Epidermal melanocyte (primary cell): ENCODE measurements at regions not wholly inside any gene's neighbourhood (a gene's known extent, or its start where the extent isn't known, plus 50 kb on each side); places are given as distances from the start of the nearest gene placed in this dataset.

Source experiments
- DNase-seq: peaks from one replicate; pipeline ENCODE4 v3.0.0; 2011; ENCODE audit warnings: low spot score; ENCODE audit not compliant: insufficient read length

DNA sequence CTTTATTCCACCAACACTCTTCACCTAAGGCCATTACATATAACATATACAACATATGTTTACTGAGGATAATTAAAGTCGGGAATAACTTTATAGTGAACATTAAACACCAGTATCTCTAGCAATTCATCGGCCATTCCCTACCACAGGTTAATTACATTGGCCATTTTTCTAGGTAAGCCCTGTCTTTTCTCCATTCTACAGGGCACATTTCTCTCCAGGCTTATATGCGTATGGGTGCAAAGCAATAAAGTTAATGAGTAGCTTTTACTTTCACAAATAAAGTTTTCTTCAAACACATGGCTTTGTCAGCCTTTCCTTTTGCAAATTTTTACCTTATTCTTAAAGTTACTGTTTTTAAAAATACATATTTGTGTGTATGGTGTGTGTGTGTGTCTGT, 111.9 kb upstream of the IQCM start:
- DNase-seq, result no peak

DNA sequence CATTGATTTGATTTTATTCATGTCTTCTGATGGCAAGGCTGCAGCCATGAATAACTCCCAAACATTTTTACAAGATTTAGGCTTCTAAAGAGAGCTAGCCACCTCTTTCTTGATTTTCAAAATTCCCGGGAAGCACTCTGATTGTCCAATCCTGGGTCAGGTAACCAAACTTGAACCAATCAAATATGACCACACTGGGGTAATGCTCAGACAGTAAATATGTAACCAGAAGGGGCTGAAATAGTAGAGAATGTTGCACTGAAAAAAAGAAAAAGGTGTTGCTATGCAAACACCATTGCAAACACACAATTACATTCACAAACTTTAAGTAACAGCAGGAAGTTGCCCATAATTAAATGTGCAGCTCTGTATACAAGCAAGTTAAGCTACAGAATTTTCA, 112.9 kb upstream of the IQCM start:
- no peak for DNase-seq

DNA sequence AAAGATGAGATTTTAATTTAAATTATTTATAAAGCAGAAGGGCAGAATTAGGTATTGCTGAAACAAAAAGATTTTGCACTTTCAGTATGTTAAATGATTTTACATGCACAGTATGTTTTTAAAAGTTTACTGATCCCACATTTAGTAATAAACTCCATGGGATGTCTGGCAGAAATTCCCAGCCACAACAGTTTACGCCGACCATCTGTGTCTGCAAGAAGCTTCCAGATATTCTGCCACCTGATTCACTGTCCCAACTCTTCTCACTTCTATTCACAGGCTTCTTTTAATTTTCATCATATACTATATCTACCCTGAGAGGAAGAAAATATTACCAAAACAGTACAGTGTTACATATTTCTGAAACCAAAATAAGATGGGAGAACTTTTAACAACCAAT, 115.8 kb upstream of the IQCM start:
- DNase-seq, result no peak

DNA sequence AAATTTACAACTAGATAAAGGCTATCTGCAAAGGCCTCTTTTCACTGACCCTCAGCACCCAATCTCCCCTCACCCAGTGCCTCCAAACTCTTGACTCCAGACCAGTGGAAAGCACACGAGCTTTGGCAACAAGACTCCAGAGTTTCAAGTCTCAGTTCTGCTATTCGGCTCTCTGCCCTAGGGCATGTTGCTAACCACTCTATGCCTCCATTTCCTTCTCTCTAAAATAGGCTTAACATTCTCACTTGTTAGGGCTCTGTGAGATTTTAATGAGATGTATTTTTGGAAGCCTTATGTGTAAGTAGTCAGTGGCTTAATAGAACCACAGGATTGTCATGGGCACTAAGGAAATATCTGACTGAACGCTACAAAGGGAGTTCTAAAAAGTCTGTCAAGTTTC, 116.5 kb upstream of the IQCM start:
- DNase-seq, result no peak

DNA sequence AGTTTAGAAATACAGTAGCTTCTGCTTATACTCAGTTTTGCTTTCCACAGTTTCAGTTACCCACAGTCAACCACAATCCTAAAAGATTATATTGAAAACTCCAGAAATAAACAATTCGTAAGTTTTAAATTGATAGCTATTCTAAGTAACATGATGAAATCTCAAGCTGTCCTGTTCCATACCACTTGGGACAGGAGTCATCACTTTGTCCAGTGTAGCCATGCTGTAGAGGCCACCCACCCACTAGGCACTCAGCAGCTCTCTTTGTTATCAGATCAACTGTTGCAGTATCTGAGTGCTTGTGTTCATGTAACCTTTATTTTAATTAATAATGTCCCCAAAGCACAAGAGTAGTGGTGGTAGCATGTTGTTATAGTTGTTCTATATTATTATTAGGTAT, 117.5 kb upstream of the IQCM start:
- no peak for DNase-seq

DNA sequence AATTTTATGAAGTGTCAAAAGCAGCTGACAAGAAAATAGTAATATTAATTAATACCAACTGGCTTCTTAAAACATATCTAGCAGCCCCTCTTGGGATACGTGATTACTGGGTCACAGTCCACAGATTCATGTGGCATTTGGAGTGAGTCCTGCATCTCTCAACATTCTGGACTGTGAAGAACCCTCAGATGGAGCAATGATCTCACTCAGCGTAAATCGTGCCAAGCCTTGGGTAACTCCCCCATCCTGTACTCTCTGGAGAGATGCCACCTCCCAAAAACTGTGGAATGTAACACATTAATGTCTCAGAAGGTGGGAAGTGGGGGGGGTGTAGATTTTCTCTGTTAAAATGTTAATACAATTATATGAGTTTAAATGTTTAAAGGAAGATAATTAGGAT, 118.2 kb upstream of the IQCM start:
- DNase-seq, result no peak

DNA sequence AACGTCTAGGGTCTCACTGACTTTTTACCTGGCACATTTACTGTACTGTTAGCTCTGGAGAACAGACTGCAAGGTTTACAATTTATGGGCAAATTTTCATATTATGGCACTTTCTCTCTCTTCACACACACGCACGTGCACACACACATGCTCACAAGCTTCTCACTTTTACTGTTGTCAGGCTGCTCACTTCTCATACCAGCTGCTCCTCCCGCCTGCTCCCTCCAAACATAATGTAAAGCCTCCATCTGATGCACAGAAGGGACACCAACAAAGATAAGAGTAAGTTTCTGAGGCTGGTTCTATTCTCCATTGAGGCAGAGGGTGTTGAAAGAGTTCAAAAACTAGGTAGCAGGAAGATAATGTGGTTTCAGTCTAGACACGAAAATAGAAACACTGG, 128.9 kb upstream of the DCLK2 start:
- no peak for DNase-seq

DNA sequence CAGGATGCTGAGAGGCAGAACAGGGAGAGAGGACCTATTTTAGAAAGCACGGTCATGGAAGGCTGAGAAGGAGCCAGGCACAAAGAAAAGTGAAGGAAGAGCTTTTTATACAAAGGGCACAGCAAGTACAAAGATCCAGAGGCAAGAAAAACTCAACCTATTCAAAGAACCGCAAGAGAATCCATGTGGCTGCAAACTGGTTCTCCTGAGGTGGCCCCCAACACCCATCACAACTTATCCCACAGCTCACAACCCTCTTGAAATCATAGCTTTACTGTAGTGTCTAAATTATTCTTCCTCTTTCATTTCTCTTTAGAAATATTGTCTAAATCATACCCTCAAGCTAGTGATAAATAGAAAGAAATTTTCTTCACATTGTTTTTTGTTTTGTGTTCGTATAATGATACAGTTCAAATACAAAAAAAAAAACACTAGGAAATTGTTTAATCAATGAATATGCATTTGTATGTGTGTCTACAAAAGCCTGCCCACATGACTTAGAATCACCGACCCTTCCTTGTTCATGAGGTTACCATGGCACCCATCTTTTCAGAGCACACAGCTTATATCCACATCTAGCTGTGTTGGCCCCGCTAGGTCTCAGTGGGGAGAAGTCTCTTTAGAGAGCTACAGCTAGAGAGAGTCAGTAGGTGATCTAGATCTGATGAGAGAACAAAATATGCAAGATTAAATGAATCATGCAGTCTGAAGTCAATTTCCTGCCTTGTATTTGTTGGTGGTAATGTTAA, 126.9 kb upstream of the DCLK2 start:
- DNase-seq, result no peak

DNA sequence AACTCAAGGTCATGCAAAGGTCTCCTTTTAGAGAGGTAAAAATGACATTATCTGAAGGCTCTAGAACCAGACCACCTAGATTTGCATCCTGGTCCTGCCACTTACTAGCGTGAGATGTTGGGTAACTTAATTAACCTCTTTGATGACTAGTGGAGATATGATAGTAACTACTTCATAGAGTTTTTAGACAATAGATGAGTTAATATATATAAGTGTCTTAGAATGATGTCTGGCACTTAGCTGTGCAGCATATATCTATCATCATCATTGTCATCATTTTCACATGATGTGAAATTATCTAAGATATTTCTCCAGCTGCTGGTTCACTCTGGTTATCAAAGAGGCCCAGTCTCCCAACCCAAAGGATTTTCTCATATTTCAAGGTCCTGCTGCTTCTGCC, 126.1 kb upstream of the DCLK2 start:
- no peak for DNase-seq

DNA sequence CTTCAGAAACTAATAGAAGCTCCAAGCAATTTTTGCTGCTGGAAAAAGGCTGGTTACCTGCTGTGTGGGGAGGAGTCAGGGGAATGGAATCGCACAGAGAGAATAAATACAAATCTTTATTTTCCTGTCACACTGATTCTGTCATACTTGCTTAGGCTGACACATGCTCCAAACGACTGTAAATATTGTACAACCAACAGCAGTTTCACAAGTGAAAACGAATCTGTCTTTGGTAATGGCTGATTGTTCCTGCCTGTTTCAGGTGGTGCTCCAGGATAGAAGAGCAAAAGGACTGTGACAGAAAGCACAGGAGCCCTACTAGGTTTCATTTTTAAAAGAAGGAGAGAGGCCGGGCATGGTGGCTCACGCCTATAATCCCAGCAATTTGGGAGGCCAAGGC, 125.5 kb upstream of the DCLK2 start:
- DNase-seq, result no peak

DNA sequence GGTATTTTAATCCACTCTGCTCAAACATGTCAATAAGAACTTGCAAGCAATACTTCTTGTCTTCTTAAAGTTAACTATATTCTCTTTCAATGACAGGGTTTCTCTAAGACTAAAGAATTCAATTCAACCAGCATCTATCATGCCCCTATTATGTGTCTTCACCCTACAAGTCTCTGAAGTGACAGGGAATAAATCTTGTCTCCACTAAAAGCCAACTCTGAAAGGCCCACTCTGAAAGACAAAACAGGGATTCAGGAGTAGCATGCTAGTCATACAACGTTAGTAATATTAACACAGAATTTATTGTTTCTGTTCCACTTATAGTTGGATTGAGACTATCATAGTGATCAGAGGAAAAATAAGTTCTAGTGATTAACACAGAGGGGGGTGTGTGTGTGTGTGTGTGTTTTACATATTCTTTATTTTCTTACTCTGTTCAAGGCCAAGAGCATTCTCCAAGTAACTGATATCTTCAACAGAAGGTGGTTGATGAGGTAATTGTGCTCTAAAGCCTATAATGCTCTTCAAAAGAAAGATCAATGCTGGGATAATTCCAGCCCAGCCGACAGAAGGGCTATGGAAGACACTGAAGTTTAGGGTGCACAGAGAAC, 122.4 kb upstream of the DCLK2 start:
- DNase-seq, result no peak

DNA sequence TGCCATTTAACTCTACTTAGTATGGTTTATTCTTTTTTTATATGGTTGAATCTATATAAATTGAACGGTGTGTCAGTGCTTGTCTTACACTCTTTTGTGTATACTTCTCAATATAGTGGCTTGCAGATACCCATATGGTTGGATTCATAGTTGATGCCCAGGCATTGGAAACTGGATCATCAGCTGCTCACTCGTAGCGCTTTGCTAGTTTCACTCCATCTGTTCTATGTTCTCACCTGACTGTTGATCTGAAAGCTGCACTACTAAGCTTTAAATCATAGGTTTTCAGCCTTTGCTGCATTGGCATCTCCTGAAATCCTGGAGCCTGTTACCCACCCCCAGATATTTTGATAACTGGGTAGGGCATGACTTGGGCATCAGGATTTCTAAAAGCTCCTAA, 121.6 kb upstream of the DCLK2 start:
- DNase-seq, result no peak

DNA sequence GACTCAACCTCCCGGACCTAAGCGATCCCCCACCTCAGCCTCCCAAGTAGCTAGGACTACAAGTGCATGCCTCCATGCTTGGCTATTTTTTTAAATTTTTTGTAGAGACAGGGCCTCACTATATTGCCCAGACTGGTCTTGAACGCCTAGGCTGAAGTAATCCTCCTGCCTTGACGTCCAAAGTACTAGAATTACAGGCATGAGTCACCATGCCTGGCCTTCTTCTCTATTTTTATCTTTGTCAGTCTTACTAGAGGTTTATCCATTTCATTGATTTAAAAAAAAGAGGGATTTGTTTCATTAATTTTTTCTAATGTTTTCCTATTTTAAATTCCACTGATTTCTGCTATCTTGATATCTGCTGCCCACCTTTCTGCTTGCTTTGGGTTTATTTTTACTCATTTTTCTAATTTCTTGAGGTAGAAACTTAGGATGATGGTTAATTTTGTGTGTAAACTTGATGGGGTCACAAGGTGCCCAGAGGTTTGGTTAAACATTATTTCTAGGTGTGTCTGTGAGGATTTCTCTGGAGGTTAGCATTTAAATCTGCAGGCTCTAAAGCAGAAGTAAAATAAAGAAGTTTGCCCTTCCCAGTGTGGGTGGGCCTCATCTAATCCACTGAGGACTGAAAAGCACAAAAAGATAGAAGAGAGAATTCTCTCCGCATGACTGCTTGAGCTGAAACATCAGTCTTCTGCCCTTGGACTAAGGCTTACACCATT, 116.2 kb upstream of the DCLK2 start:
- DNase-seq, result no peak

DNA sequence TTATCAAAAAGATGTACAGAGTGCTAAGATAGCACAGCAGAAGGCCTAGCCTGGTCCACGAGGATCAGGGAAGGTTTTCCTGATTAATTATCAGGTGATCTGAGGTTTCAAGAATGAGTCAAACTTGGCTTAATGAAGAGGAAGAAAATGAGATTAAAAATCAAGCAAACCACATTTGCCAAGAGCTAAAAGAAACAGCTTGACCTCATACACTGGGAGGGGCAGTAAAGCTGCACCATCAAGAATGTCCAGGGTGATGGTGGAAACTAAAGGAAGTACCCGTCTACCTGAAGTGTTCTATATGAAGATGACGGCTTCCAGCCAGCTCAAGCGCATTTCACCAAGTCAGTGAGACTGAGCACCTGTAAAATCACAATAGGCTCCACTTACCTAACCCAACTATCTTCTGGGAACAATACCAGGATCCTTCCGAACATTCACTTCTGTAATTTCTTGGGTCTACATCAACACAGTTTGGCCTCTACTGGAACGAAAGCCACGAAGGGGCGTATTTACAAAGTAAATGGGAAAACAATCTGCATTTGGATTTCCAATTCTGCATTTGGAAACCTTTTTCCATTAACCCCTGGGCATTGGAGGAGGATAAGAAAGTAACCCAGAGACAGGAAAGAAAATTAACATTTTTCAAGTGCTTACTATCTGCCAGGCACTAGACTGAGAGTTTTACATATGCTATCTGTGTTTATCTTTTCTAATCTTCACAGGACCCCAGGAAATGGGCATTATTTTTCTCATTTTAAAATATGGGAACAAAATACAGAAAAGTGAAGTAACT, 114.0 kb upstream of the DCLK2 start:
- DNase-seq, result no peak

DNA sequence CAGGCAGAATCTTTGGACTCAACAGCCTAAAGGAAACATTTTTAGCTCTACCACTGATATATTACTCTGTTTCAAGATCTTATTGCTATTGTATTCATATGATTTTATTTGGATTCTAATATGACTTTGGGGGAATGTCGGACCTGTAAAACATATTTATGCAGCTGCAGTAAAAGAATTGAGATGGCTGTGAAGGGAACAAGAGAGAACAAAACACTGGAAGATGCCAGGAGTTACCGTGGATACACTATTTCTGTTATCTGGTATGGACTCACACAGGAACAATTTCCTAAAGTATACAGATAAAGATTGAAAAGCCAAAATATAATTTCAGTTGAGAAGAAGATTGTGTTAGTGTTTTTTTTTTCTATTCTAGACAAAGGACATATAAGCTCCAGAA, 113.0 kb upstream of the DCLK2 start:
- no peak for DNase-seq

DNA sequence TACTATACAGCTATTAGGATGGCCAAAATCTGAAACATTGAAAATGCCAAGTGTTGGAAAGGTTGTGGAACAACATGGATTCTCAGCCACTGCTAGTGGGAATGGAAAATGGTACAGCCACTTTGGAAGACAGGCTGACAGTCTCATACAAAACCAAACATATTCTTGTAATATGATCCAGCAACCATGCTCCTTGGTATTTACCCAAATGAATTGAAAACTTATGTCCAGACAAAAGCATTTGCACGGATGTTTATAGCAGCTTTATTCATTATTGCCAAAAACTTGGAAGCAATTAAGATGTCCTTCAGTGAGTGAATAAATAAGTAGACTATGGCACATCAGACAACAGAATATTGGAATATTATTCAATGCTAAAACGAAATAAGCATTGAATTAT, 105.8 kb upstream of the DCLK2 start:
- DNase-seq, result no peak

DNA sequence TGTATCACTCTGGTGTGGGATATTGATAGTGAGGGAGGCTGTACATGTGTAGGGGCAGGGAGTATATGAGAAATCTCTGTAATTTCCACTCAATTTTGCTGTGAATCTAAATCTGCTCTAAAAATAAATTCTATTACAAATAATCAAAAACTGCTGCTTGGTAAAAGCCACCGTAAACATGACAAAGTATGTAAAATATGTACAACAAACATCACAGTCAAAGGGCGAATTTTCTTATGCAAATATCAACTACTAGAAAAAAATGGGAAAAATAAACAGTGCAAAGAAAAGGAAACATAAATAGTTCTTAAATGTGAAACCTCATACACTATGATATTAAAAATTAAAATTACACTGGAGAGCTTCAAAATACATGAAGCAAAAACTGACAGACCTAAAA, 105.1 kb upstream of the DCLK2 start:
- no peak for DNase-seq

DNA sequence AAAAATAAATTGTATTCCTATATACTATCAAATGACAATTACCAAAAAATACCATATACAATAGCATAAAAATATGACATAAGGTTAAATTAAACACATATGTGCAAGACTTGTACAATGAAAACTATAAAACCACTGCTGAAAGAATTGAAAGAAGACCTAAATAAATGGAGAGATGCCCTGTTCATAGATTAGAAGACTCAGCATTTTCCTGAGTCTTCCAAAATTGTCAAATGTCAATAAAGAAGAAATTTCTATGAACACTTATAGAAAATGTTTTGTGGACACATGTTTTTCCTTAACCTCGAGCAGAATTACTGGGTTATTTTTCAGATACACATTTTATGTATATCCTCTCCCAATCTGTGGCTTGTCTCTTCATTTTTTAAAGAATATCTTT, 103.1 kb upstream of the DCLK2 start:
- DNase-seq, result no peak

DNA sequence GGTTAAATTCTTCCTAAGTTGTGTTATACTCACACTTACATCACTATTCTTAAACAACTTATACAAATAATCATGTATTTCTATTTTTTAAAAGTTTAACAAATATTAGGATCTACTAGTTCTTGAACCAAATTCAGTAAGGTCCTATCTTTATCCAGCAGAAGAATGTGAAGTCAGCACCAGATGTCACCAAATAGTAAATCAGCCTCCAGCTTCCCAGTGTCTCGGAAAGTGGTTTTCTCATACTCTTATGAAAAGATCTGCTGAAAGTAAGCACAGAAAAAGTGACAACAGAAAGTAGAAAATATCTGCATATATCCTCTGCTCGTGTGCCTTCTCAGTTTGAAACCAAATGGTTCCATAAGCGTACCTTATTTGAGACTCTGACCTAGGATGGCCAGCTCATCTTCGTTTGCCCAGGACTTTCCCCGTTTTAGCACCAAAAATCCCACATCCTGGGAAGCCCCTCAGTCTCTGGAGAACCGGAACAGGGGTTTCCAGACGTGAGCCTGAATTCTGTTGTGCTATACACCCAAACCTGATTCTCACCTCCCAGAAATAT, 98.0 kb upstream of the DCLK2 start:
- no peak for DNase-seq

DNA sequence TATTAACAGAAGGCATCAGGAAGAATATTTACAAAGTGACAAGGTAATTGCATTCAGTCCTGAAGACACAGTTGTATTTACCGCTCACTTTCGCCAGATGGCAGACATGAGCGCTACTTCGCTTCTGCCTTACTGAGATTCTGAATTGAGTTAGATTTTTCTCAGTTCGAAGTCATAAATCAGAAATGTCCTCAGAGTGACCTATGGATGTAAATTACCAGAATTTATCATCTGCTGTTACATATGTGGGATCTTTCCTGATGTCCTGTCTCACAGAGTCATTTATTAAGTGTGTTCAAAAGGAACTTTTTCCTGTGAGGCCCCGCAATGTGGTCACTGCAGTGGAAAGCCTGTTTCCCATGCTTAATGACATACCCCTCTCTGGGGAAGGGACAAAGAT, 97.3 kb upstream of the DCLK2 start:
- no peak for DNase-seq

DNA sequence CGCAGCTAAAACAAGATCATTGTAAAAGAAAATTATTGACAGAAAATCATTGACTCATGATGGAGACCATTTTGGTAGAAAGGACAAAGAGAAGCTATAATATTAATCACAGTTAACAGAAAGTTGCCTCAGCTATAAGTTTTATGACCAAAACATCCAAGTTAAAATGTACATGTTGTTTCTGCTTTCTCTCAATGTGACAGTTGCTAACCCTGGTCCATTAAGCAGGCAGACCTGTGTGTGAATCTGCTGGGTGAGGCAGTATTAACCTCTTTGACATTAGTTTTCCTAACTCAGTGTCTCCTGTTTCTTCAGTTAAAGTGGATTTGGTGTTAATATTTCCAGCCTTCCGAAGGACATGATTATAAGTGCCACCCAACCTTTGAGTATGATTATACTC, 94.8 kb upstream of the DCLK2 start:
- DNase-seq, result no peak

DNA sequence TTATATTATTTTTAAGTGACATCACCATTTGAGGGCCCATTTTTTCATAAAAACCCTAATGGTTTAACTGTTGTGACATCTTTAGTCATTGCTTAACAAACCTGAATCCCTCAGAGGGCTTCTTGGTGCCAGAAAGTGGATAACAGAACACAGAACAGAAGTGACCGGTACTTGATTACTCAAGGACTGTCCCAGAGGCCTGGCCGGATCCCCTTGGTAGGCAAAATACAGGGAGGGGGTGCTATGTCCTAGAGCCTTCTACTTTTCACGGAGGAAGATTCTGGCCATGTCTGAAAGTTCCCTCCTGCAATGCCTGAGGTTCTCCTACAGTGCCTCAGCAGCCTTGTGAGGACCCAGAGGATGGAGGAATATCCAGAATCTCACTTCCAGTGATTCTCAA, 94.3 kb upstream of the DCLK2 start:
- no peak for DNase-seq
